GM12878 (cell line): ENCODE measurements at regions not wholly inside any gene's neighbourhood (a gene's known extent, or its start where the extent isn't known, plus 50 kb on each side); places are given as distances from the start of the nearest gene placed in this dataset.

Experiments used
- ATAC-seq: fragments of 200-7000 bp; cut with Tn5 transposase; 3 replicates; pipeline ENCODE4 v1.9.1; 2020; ENCODE audit warnings: mild to moderate bottlenecking, moderate library complexity
- BruUV-seq: library from RNA; stranded (reverse); fragments of 400-500 nt; replicated peaks from 2 replicates; lab custom pipeline; 2021; lab: Mats Ljungman, UMichigan
- CTCF ChIA-PET: fragments of 300-600 bp; sonication (Branson Sonifier 250); formaldehyde crosslinking; extraction: SDS; loops from one replicate; lab custom pipeline; 2021; ENCODE audit warnings: inconsistent platforms; lab: Yijun Ruan, JAX
- POLR2A ChIA-PET: fragments of 350-600 bp; formaldehyde crosslinking; extraction: SDS; loops from one replicate; lab custom pipeline; 2021; ENCODE audit warnings: inconsistent platforms; lab: Charles Lee
- RAD21 ChIA-PET: fragments of 300-600 bp; sonication (Branson Sonifier 250); formaldehyde crosslinking; loops from one replicate; lab custom pipeline; 2023; ENCODE audit warnings: antibody characterized with exemption; ENCODE audit not compliant: unreplicated experiment; lab: Charles Lee
- SMC1A ChIA-PET: fragments of 300-600 bp; sonication (Branson Sonifier 250); formaldehyde crosslinking; loops from one replicate; lab custom pipeline; 2023; ENCODE audit not compliant: unreplicated experiment, uncharacterized antibody; lab: Charles Lee
- DNase-seq: peaks from one replicate; pipeline ENCODE4 v3.0.0-alpha.2; 2011; ENCODE audit warnings: low read depth, low spot score
- FAIRE-seq: peaks from 3 replicates; lab custom pipeline; 2011; peaks lifted over from hg19 to GRCh38; lab: Jason Lieb, UNC
- H2AFZ ChIP-seq: 2 replicates; pipeline ENCODE4 v1.6.0; 2011; ENCODE audit warnings: low read depth, low read length, control low read depth; ENCODE audit not compliant: control insufficient read depth
- H3K27ac ChIP-seq: 2 replicates; pipeline ENCODE4 v1.5.1; 2011; ENCODE audit warnings: control low read depth; ENCODE audit not compliant: control insufficient read depth, insufficient read depth
- H3K27me3 ChIP-seq, 2 experiments: replicated peaks in 1 of 2; 2 replicates each; pipeline versions ENCODE4 v1.6.0 to v1.6.1; 2011; ENCODE audit warnings: low read length in 1 of 2; ENCODE audit not compliant: control insufficient read depth in 2 of 2, insufficient read depth in 2 of 2
- H3K36me3 ChIP-seq, 2 experiments: 2 replicates each; pipeline ENCODE4 v1.5.1; 2011; ENCODE audit warnings: low read length in 1 of 2; ENCODE audit not compliant: control insufficient read depth in 2 of 2, insufficient read depth in 2 of 2
- H3K4me1 ChIP-seq: 2 replicates; pipeline ENCODE4 v1.6.1; 2011; ENCODE audit warnings: mild to moderate bottlenecking, low read length, moderate library complexity, mixed read lengths; ENCODE audit not compliant: control insufficient read depth, insufficient read depth
- H3K4me2 ChIP-seq: 2 replicates; pipeline ENCODE4 v1.6.0; 2011; ENCODE audit warnings: control low read depth; ENCODE audit not compliant: control insufficient read depth, insufficient read depth
- H3K4me3 ChIP-seq: fragments of 200-600 bp; sonication (generic); 2 replicates; pipeline ENCODE4 v1.5.1; 2016
- H3K79me2 ChIP-seq: 2 replicates; pipeline ENCODE4 v1.6.0; 2011; ENCODE audit warnings: low read length; ENCODE audit not compliant: control insufficient read depth, insufficient read depth
- H3K9ac ChIP-seq: 2 replicates; pipeline ENCODE4 v1.8.0; 2011; ENCODE audit warnings: low read length, control low read depth, mixed read lengths; ENCODE audit not compliant: control insufficient read depth, insufficient read depth
- H3K9me3 ChIP-seq: replicated peaks from 3 replicates; pipeline ENCODE4 v1.5.1; 2011; ENCODE audit warnings: mild to moderate bottlenecking, low read length; ENCODE audit not compliant: control insufficient read depth, insufficient read depth
- H4K20me1 ChIP-seq: 2 replicates; pipeline ENCODE4 v1.6.0; 2011; ENCODE audit not compliant: control insufficient read depth, insufficient read depth
- BMI1 ChIP-seq: fragments of 450-650 bp; IDR thresholded peaks from 2 replicates; pipeline ENCODE4 v1.6.1; 2016; ENCODE audit warnings: mild to moderate bottlenecking, moderate library complexity, borderline replicate concordance
- CEBPB ChIP-seq, 2 experiments: fragments of 150-350 bp in 1 of 2; IDR thresholded peaks; 2 replicates each; pipeline ENCODE4 v1.6.1; 2012 to 2014; ENCODE audit warnings: low read depth in 2 of 2, low read length in 2 of 2, borderline replicate concordance in 1 of 2, inconsistent platforms in 1 of 2
- EGR1 ChIP-seq, 2 experiments: IDR thresholded peaks; 1 replicate in 1 of 2; 2 replicates in 1 of 2; pipeline ENCODE4 v1.6.1; 2011 to 2012; ENCODE audit warnings: low read depth in 2 of 2, low read length in 2 of 2, borderline replicate concordance in 1 of 2, mild to moderate bottlenecking in 1 of 2, moderate library complexity in 1 of 2
- GATAD2B ChIP-seq: fragments of 450-650 bp; conservative IDR thresholded peaks from 2 replicates; pipeline ENCODE4 v1.6.1; 2017; ENCODE audit warnings: low read depth, mild to moderate bottlenecking, moderate library complexity
- IRF5 ChIP-seq: fragments of 450-650 bp; IDR thresholded peaks from 2 replicates; pipeline ENCODE4 v1.6.1; 2017; ENCODE audit warnings: borderline replicate concordance
- NFXL1 ChIP-seq: fragments of 450-650 bp; IDR thresholded peaks from 2 replicates; pipeline ENCODE4 v1.6.1; 2017; ENCODE audit warnings: antibody characterized with exemption, mild to moderate bottlenecking, borderline replicate concordance
- SMC3 ChIP-seq: IDR thresholded peaks from 2 replicates; pipeline ENCODE4 v1.6.1; 2011; ENCODE audit warnings: low read length, improper control_type of control experiment, borderline replicate concordance
- SRF ChIP-seq, 2 experiments: IDR thresholded peaks; 2 replicates each; pipeline ENCODE4 v1.6.1; 2011; ENCODE audit warnings: low read depth in 2 of 2, low read length in 2 of 2, mild to moderate bottlenecking in 1 of 2, moderate library complexity in 1 of 2
- SUPT20H ChIP-seq: IDR thresholded peaks from 2 replicates; pipeline ENCODE4 v1.6.1; 2011; ENCODE audit warnings: low read depth, mild to moderate bottlenecking, low read length, moderate library complexity, borderline replicate concordance; ENCODE audit not compliant: control insufficient read depth
- ZBED1 ChIP-seq: IDR thresholded peaks from 2 replicates; pipeline ENCODE4 v1.6.1; 2016; ENCODE audit warnings: borderline replicate concordance
- ZNF687 ChIP-seq: fragments of 450-650 bp; IDR thresholded peaks from 2 replicates; pipeline ENCODE4 v1.6.1; 2017; ENCODE audit warnings: mild to moderate bottlenecking, moderate library complexity
- WGBS: methylation state at CpG from one replicate; pipeline ENCODE4 v1.1.6; 2016; ENCODE audit warnings: low lambda C conversion rate; ENCODE audit not compliant: insufficient replicate concordance, insufficient coverage; ENCODE audit errors: missing lambda C conversion rate; 5-methylcytosine and 5-hydroxymethylcytosine counted together
- in situ Hi-C: fragments of 300-500 bp; cut with MboI; formaldehyde crosslinking; loops from 9 replicates; pipeline ENCODE4 v1.14.3; 2018; ENCODE audit warnings: mixed read lengths
- intact Hi-C: fragments of 100-400 bp; cut with micrococcal nuclease; formaldehyde crosslinking; loops from one replicate; pipeline ENCODE4 v1.14.2; 2022; ENCODE audit not compliant: unreplicated experiment

GRCh38 chr6:169047345-169047744 lies 206.3 kb downstream of the THBS2 start:
- TF ChIP-seq EGR1 (IDR thresholded peaks at IDR 0.05; ENCODE audit: borderline replicate concordance in 1 of 2, low read depth in 2 of 2, low read length in 2 of 2) (no peak), BMI1 (no peak), NFXL1 (no peak), SUPT20H (no peak)
- Histone ChIP-seq H3K36me3 (no peaks in the 10 kb centered on the region), H3K27ac (no peak overlapping the region), H3K27me3 (no peaks in the 10 kb centered on the region), H3K9me3 (no peaks in the 10 kb centered on the region), H3K79me2 (no peaks in the 10 kb centered on the region), H2AFZ (no peak overlapping the region), H3K9ac (no peak overlapping the region), H3K4me2 (no peak overlapping the region), H3K4me1 (no peaks in the 10 kb centered on the region), H3K4me3 (no peak overlapping the region), H4K20me1 (no peaks in the 10 kb centered on the region)
- FAIRE-seq (no peak), ATAC-seq (no peak), DNase-seq (no peak)
- ChIA-PET RAD21 (no interaction called here), CTCF (no interaction called here), POLR2A (no interaction called here), SMC1A (no interaction called here)
- in situ Hi-C loops (no loop called here), intact Hi-C loops (no loop called here)
- BruUV-seq = no TSS peak
- 43% methylated on average over 6 of the region's 6 CpGs for WGBS

GRCh38 chr6:169046483-169047192 lies 207.0 kb downstream of the THBS2 start:
- Histone ChIP-seq H3K9me3 (no peaks in the 10 kb centered on the region), H3K36me3 (no peaks in the 10 kb centered on the region), H2AFZ (no peak overlapping the region), H3K79me2 (no peaks in the 10 kb centered on the region), H3K27ac (no peak overlapping the region), H3K4me3 (no peak overlapping the region), H4K20me1 (no peaks in the 10 kb centered on the region), H3K4me2 (no peak overlapping the region), H3K4me1 (no peaks in the 10 kb centered on the region), H3K27me3 (no peaks in the 10 kb centered on the region), H3K9ac (no peak overlapping the region)
- ChIA-PET CTCF (interaction anchor here (0.7 kb wide), 1 partner anchor 1397 kb away, joined by 3 read pairs; no protein-coding TSS in a partner anchor), SMC1A (no interaction called here), RAD21 (no interaction called here), POLR2A (no interaction called here)
- BruUV-seq = no TSS peak
- FAIRE-seq (no peak), DNase-seq (no peak), ATAC-seq (no peak)
- in situ Hi-C loops = no loop called here
- intact Hi-C loops = no loop called here
- 20% methylated on average over 10 of the region's 10 CpGs for WGBS
- TF ChIP-seq ZNF687 (no peak), GATAD2B (no peak), ZBED1 (no peak), CEBPB (IDR thresholded peaks at IDR 0.05; ENCODE audit: borderline replicate concordance in 1 of 2, low read depth in 2 of 2, low read length in 2 of 2) (no peak), SRF (IDR thresholded peaks at IDR 0.05; ENCODE audit: low read depth in 2 of 2, low read length in 2 of 2) (no peak), IRF5 (no peak), SMC3 (no peak)
